ENCODE measurements at regions not wholly inside any gene's neighbourhood (a gene's known extent, or its start where the extent isn't known, plus 50 kb on each side); places are given as distances from the start of the nearest gene placed in this dataset.

DNA sequence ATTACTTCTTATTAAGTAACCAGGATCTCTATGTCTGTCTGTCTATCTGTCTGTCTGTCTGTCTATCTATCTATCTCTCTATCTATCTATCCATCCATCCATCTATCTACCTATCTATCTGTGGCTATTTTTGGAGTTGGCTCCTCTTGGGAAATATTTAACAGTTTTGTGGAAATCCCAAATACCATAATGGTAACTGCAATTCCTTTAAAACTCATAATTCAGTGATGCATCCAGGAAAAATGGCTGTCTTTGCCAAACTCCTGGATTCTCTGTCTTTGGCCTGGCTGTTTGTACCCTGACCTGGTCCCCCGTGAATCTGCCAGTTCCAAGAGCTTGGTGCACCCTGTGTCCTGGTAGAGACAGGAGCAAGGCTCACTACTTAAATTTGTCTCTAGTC, 197.0 kb downstream of the PCSK1 start:
- TF ChIP-seq, protein P1, sequence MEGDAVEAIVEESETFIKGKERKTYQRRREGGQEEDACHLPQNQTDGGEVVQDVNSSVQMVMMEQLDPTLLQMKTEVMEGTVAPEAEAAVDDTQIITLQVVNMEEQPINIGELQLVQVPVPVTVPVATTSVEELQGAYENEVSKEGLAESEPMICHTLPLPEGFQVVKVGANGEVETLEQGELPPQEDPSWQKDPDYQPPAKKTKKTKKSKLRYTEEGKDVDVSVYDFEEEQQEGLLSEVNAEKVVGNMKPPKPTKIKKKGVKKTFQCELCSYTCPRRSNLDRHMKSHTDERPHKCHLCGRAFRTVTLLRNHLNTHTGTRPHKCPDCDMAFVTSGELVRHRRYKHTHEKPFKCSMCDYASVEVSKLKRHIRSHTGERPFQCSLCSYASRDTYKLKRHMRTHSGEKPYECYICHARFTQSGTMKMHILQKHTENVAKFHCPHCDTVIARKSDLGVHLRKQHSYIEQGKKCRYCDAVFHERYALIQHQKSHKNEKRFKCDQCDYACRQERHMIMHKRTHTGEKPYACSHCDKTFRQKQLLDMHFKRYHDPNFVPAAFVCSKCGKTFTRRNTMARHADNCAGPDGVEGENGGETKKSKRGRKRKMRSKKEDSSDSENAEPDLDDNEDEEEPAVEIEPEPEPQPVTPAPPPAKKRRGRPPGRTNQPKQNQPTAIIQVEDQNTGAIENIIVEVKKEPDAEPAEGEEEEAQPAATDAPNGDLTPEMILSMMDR (IDR thresholded peaks at IDR 0.05): no peak
- no peak for TF ChIP-seq SIN3A (IDR thresholded peaks at IDR 0.05; ENCODE audit: borderline replicate concordance, insufficient read depth, low read depth, low read length)
- no peak for TF ChIP-seq TCF7L2 (IDR thresholded peaks at IDR 0.05; ENCODE audit: low read depth, low read length)
- TF ChIP-seq POLR2AphosphoS5 (IDR thresholded peaks at IDR 0.05; ENCODE audit: low read depth, low read length): no peak
